Hepatocyte (in vitro differentiated cells): ENCODE measurements at regions not wholly inside any gene's neighbourhood (a gene's known extent, or its start where the extent isn't known, plus 50 kb on each side); places are given as distances from the start of the nearest gene placed in this dataset.

Source experiments
- CTCF ChIP-seq: fragments of 200-600 bp; sonication (generic); IDR thresholded peaks from 2 replicates; pipeline ENCODE4 v1.5.1; 2016; ENCODE audit warnings: antibody characterized with exemption, mild to moderate bottlenecking; ENCODE audit not compliant: poor library complexity
- EZH2 ChIP-seq: fragments of 200-600 bp; sonication (generic); IDR thresholded peaks from 2 replicates; pipeline ENCODE4 v1.6.1; 2016; ENCODE audit warnings: antibody characterized with exemption, mild to moderate bottlenecking, borderline replicate concordance
- EZH2phosphoT487 ChIP-seq: fragments of 200-600 bp; sonication (generic); IDR thresholded peaks from one replicate; pipeline ENCODE4 v1.6.1; 2018; ENCODE audit warnings: antibody characterized with exemption, mild to moderate bottlenecking, low read depth, moderate library complexity; ENCODE audit not compliant: unreplicated experiment, severe bottlenecking

GRCh38 chr7:25895792-25896171, 256.2 kb upstream of the NFE2L3 start:
- TF ChIP-seq CTCF (no peak), EZH2 (no peak), EZH2phosphoT487 (no peak)
